ENCODE measurements at regions not wholly inside any gene's neighbourhood (a gene's known extent, or its start where the extent isn't known, plus 50 kb on each side); places are given as distances from the start of the nearest gene placed in this dataset.

DNA sequence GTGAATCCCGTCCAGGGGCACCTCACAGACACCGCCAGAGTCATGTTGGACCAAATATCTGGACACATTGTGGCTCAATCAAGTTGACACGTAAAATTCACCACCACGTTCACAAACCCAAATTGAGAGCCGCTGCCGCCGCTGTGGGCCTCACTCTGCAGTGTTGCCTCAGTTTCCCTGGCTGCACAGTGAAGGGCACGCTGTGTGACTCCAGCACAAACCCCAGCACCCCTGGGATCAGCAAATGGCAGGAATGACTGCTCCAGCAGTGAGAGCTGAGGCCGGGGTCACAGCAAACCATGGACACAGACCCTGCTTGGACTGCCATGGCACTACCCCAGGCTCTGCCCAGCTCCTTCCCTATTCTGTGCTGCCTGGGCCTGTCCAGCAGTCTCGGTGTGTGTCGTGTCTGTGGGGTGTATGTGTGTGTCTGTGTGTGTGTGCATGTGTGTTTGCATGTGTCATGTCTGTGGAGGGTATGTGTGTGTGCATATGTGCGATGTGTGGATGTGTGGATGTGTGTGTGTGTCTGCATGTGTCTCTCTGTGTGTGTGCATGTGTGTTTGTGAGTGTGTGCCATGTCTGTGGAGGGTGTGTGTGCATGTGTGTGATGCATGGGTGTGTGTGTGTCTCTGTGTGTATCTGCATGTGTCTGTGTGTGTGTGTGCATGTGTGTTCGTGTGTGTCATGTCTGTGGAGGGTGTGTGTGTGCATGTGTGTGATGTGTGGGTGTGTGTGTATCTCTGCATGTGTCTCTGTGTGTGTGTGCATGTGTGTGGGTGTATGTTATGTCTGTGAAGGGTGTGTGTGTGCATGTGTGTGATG is 52.2 kb upstream of the ADRA2C start:
- H3K36me3 ChIP-seq = no peaks in the 10 kb centered on the region
- TF ChIP-seq POLR2A (IDR thresholded peaks at IDR 0.05) = no peak
- TF ChIP-seq, protein P1, sequence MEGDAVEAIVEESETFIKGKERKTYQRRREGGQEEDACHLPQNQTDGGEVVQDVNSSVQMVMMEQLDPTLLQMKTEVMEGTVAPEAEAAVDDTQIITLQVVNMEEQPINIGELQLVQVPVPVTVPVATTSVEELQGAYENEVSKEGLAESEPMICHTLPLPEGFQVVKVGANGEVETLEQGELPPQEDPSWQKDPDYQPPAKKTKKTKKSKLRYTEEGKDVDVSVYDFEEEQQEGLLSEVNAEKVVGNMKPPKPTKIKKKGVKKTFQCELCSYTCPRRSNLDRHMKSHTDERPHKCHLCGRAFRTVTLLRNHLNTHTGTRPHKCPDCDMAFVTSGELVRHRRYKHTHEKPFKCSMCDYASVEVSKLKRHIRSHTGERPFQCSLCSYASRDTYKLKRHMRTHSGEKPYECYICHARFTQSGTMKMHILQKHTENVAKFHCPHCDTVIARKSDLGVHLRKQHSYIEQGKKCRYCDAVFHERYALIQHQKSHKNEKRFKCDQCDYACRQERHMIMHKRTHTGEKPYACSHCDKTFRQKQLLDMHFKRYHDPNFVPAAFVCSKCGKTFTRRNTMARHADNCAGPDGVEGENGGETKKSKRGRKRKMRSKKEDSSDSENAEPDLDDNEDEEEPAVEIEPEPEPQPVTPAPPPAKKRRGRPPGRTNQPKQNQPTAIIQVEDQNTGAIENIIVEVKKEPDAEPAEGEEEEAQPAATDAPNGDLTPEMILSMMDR (IDR thresholded peaks at IDR 0.05 in 4 of 5, conservative IDR thresholded peaks at IDR 0.05 in 1 of 5) = no peak
- ATAC-seq (no peak), DNase-seq (no peak)
- no peak overlapping the region for H3K27ac ChIP-seq
- in situ Hi-C loops (cut with MboI; ENCODE audit: low sequenced_read_pairs in 4 of 4) (no loop called here), intact Hi-C loops (cut with DNase I; ENCODE audit: low total_unique reads) (no loop called here)
- H3K27me3 ChIP-seq = peaks cover 0 to 11% (median 7%) of the 10 kb centered on the region in 3 donors
- H3K9me3 ChIP-seq = peaks cover 0 to 4% (median 0%) of the 10 kb centered on the region in 3 donors
- no peaks in the 10 kb centered on the region for H3K4me1 ChIP-seq
- H3K4me3 ChIP-seq = no peak overlapping the region

DNA sequence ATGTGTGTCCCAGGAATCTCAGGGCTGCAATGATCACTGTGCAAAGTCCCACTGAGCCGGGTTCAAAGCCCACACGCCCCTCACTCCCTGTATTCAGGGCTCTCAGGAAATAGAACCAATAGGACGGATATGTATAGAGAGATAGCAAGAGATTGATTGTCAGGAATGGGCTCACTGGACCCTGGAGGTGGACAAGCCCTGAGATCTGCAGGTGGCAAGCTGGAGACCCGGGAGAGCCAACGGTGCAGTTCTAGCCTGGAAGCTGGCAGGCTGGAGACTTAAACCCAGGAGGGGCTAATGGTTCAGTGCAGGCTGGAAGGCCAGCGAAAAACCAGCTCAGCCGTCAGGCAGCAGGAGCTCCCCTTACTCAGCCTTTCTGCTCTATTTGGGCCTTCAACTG is 52.8 kb upstream of the ADRA2C start:
- H3K27me3 ChIP-seq = peaks cover 0 to 5% (median 5%) of the 10 kb centered on the region in 3 donors
- H3K27ac ChIP-seq = no peak overlapping the region
- no peak for ATAC-seq
- no peaks in the 10 kb centered on the region for H3K4me1 ChIP-seq
- no peak for DNase-seq
- intact Hi-C loops (cut with DNase I; ENCODE audit: low total_unique reads) = no loop called here
- H3K4me3 ChIP-seq = no peak overlapping the region
- TF ChIP-seq POLR2A (IDR thresholded peaks at IDR 0.05) = no peak
- TF ChIP-seq, protein P1 (IDR thresholded peaks at IDR 0.05 in 4 of 5, conservative IDR thresholded peaks at IDR 0.05 in 1 of 5) = no peak
- peaks cover 0 to 4% (median 0%) of the 10 kb centered on the region in 3 donors for H3K9me3 ChIP-seq
- in situ Hi-C loops (cut with MboI; ENCODE audit: low sequenced_read_pairs in 4 of 4) = no loop called here
- no peaks in the 10 kb centered on the region for H3K36me3 ChIP-seq

DNA sequence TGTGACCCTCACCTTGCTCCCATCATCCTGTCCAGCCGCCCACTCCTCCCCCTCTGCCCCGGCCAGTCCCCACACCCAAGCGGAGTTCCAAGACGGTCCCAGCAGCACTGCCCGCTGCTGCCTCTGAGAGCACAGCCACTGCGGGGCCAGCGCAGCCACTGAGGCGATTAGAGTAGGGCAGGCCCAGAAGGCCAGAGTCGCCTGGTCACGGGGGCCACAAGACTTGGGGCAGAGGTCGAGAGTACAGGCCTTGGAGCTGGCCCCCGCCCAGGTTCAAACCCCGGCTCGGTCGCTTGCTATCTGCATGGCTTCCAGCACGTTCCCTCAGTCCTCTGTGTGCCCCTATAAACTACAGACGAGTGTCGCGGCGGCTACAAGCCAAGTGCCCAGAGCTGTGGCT is 53.2 kb upstream of the ADRA2C start:
- intact Hi-C loops (cut with DNase I; ENCODE audit: low total_unique reads) (no loop called here), in situ Hi-C loops (cut with MboI; ENCODE audit: low sequenced_read_pairs in 4 of 4) (no loop called here)
- TF ChIP-seq, protein P1 (IDR thresholded peaks at IDR 0.05 in 4 of 5, conservative IDR thresholded peaks at IDR 0.05 in 1 of 5) = no peak
- no peak for TF ChIP-seq POLR2A (IDR thresholded peaks at IDR 0.05)
- no peaks in the 10 kb centered on the region for H3K4me1 ChIP-seq
- no peaks in the 10 kb centered on the region for H3K36me3 ChIP-seq
- no peak for DNase-seq
- H3K27me3 ChIP-seq = peaks cover 0 to 5% (median 4%) of the 10 kb centered on the region in 3 donors
- no peak overlapping the region for H3K27ac ChIP-seq
- no peak for ATAC-seq
- no peak overlapping the region for H3K4me3 ChIP-seq
- H3K9me3 ChIP-seq = no peaks in the 10 kb centered on the region

DNA sequence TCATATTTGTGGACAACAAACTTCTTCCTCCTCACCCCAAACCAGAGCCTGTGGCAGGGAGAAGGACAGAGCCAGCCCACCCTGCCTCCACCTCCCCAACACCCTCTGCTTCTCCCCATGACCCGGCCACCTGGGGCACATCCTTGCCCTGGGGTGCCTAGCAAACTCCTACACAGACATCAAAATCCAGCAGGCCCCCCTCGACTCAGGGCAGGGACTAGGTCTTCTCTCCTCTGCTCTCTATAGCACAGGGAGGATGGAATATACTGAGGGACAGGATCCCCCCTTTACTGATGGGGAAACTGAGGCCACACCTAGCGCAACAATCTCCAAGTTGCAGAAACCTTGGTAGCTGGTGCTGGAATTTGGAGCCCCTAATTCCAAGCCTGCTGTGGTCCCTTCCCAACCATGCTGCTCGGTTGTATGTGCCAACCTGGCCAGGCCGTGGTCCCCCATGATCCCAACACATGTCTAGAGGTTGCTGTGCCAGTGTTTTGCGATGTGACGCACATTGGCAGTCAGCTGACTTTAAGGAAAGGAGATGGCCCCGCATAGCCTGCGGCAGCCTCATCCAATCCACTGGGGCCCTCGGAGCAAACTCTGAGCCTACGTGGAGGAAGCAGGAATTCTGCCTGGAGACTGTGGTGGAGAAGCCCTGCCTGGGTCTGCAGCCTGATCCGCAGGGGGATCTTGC is 53.9 kb upstream of the ADRA2C start:
- intact Hi-C loops (cut with DNase I; ENCODE audit: low total_unique reads) (no loop called here), in situ Hi-C loops (cut with MboI; ENCODE audit: low sequenced_read_pairs in 4 of 4) (no loop called here)
- no peaks in the 10 kb centered on the region for H3K4me1 ChIP-seq
- DNase-seq (no peak), ATAC-seq (no peak)
- H3K27ac ChIP-seq = no peak overlapping the region
- no peak overlapping the region for H3K4me3 ChIP-seq
- H3K36me3 ChIP-seq = no peaks in the 10 kb centered on the region
- no peak for TF ChIP-seq POLR2A (IDR thresholded peaks at IDR 0.05)
- TF ChIP-seq, protein P1 (IDR thresholded peaks at IDR 0.05 in 4 of 5, conservative IDR thresholded peaks at IDR 0.05 in 1 of 5) = no peak
- peaks cover 1 to 7% (median 6%) of the 10 kb centered on the region in 3 donors for H3K27me3 ChIP-seq
- H3K9me3 ChIP-seq = no peaks in the 10 kb centered on the region

Measured in gastrocnemius medialis (tissue), 4 donors.